GM19351 (cell line): ENCODE measurements at regions not wholly inside any gene's neighbourhood (a gene's known extent, or its start where the extent isn't known, plus 50 kb on each side); places are given as distances from the start of the nearest gene placed in this dataset.

ENCODE experiments used
- ATAC-seq: cut with Tn5 transposase; IDR thresholded peaks from one replicate; pipeline ENCODE4 v1.9.1; 2021; ENCODE audit warnings: mild to moderate bottlenecking, moderate library complexity; ENCODE audit not compliant: unreplicated experiment

DNA sequence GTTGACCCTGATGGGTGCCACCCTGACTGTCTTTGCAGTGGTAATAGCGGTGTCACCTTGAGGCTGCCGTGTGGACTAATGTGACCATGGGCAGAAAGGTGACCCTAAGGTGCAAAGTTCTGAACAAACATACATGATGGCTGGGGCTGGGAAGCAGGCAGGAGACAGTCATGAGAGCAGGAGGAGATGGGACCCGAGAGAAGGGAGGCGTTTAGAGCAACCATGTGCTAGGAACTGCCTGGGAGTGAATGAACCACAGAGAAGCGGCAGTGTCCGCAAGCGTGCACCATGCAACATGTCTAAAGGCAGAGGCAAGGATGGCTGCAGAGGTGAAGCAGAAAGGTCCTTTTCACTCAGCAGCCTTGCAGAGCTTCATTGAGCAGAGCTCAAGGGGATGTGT lies 113.1 kb upstream of the GDF10 start:
- ATAC-seq: no peak

DNA sequence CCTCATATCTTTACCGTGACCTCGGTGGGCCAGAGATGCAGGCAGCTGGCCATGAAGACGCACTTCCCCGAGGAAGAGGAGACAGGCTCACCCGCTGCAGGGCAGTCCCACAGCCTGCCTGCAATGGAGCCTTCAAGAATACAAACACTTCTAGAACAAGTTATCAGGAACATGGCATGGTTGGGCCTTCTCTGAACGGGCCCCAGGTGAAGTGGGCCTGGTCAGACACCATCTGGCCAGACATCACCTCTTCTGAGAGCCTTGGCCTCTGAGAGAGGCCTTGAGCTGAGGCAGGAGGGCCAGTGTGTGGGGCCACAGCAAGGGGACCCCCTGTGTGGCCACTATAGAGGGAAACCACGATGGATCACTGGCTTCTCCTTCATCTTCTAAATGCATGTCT lies 112.4 kb upstream of the GDF10 start:
- no peak for ATAC-seq

DNA sequence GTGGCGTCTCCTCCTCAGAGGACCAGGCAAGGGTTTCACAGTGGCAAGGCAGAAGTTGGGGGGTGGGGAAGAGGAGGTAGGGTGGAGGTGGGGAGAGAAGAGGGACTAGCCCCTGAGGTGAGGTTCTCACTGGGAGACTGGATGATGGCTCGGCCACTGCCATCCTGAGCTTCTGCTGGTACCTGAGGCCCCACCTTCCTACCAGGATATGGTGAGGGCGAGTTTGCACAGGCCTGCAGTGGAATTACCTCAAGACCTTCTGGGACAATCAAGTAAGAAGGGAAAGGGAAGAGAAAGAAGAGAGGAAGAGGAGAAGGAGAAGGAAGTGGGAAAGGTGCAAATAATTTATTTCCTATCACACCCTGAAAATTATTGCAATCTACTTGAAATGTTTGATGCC lies 111.8 kb upstream of the GDF10 start:
- no peak for ATAC-seq

DNA sequence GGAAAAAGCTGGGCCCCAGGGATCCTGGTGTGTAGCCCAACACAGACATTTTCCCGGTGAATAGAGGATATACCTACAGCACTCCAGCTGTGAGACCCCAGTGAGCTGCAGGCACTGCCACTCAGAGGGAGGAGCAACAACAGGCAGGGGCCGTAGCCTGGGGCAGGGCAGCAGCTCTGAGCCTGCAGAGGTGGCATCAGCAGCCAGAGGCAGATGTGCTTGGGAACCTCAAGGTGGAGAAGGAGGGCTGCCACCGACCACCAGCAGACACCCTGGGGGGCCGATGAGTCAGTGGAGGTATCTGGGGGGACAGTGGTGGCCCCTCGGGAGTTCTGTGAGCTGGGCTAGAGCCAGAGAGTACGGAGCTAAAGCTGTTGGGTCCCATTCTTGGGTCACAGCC lies 110.2 kb upstream of the GDF10 start:
- no peak for ATAC-seq

DNA sequence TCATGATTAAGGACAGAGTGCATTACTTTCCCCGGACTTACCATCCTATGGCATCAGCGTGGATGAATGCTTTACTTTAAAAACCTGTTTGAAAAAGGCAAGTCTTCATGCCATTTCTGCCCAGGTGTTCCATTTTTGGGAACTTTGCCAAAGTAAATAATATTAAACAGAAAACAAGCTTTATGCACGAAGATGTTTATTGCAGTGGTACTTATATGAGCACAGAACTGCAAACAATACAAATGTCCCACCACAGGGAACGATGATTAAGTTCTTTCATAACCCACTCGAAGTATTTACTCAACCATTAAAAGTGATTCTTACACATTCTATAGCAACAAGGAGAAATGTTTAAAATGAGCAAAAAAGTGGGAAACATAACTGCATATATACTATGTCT lies 109.7 kb upstream of the GDF10 start:
- no peak for ATAC-seq

DNA sequence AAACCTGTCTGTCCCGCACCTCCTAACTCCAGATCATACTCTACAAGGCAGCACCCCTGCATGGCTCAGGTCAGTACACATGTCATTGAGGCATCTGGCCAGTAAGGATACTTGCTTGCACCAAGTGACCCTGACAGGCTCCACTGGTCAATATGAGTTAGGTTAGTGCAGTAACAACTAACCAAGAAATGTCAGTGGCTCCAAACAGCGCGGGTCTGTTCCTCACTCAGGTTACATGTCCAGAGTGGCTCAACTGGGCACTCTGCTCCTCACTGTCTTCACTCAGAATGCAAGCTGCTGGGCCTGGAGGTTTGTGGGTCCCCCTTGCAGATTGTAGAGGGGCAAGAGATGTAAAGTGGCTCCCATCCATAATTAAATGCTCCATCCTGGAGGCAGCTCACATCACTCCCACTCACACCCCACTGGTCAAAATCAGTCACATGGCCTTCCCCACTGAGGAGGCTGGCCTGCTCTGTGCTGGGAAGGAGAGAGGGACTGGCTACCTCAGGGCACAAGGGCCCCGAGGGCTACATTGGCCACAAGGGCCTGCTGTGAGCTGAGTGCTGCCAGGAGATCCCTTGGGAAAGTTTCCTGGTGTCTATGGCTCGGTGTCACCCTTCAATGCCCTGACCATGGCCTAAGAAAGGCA lies 109.1 kb upstream of the GDF10 start:
- no peak for ATAC-seq

DNA sequence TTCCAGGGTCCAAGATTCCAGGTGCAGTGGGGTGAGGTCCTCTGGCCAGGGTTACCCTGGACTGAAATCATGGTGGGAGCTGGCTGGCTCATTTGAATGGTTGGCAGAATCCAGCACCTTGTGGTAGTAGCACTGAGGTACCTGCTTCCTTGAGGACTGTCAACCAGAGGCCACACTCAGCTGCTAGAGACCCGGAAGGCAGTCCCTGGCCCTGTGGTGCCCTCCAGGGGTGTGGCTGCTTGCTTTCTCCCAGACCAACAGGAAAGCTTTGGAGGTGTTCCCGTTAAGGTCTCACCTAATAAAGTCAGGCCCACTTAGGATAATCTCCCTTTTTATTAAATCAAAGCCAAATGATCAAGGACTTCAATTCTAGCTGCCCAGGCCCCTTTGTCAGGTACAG lies 107.7 kb upstream of the GDF10 start:
- ATAC-seq: no peak

DNA sequence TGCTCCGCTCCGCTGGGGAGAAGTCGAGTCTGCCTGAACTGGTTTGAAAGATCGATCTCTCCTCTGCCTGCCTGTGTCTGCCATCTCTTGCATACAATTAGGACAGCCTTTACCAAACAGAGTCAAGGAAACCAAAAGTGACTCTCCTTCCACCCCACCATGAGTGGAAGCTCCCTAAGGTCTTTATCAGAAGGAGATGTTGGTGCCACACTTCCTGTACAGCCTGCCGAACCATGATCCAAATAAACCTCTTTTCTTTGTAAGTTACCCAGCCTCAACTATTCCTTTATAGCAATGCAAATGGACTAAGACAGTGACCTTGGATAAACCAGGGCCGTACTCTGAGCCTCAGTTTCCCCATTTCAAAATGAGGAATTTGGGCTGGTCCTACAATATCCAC lies 106.3 kb upstream of the GDF10 start:
- no peak for ATAC-seq

DNA sequence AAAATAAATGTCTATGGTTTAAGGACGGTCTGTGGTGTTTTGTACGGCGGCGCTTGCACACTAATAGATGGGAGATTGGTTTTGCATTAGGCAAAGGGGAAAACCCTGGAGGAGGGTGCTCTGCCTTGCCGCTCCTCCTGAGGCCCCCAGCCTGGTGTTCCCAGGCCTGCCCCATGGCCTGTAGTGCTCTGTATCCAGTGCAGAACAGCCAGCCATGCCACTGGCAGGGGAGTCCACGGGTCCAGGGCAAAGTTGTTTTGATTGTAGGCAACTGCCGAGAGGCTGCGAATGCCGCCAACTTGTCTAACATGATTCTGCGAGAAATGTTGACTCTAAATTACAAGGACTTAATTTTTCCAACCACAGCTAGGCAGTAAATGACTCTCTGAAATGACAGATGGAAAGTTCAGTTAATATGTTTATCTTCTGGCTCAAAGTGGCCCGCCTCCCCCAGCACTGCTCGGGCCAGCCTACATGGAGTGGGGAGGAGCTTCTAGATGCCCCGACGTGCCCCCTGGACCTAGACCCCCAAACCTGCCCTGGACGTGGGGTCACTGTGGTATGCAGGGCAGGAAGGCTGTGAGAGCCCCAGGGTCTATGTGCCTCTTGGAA lies 104.6 kb upstream of the GDF10 start:
- no peak for ATAC-seq

DNA sequence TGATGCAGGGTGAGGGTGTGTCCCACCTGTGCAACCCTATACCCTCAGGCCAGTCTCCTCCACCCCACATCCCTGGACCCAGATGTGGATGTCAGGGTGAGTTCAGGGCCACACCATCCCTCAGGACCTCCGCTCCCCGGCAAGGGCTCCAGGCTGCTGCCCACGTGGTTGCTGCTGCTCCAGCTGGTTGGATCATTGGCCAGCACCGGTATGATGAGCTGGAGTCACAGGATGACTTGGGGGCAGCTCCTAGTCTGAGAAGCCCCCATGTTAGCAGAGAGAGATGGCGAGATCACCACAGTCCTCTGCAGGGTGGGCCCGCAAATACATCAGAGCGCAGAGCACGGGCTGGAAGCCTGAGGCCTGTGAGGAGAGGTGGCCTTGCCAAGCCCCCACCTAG lies 103.3 kb upstream of the GDF10 start:
- no peak for ATAC-seq

DNA sequence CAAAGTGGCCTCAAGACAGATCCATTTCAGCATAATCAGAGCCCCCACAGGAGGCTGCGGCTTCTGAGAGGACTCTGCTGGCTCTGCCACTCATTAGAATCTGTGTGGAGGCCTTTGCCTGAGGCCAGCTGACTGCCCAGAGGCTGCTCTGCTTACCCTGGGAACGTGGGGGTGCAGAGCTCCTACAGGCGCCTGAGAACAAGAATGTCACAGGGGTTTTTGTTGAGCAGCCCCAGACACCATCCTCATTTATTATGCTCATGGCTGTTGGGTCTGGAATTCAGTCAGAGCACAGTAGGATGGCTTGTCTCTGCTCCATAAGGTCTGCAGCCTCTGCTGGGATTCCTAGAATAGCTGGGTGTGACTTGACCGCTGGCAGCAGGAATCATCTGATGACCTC lies 101.8 kb upstream of the GDF10 start:
- no peak for ATAC-seq

DNA sequence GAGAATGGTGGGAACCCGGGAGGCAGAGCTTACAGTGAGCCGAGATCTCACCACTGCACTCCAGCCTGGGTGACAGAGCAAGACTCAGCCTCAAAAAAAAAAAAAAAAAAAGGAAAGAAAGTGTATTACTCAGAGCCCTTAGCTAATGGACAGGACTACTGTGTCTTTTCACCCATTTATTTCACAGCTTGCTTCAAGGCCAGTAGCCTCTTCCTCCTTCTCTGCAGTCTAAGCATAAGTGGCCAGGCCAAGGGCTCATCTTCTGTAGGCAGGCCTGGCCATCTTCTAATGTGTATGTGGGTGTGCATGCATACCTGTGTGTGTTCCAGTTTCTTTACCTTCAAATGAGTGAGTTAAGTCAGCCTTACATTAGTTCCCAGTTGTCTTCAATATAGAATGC lies 94.8 kb upstream of the GDF10 start:
- ATAC-seq: no peak

DNA sequence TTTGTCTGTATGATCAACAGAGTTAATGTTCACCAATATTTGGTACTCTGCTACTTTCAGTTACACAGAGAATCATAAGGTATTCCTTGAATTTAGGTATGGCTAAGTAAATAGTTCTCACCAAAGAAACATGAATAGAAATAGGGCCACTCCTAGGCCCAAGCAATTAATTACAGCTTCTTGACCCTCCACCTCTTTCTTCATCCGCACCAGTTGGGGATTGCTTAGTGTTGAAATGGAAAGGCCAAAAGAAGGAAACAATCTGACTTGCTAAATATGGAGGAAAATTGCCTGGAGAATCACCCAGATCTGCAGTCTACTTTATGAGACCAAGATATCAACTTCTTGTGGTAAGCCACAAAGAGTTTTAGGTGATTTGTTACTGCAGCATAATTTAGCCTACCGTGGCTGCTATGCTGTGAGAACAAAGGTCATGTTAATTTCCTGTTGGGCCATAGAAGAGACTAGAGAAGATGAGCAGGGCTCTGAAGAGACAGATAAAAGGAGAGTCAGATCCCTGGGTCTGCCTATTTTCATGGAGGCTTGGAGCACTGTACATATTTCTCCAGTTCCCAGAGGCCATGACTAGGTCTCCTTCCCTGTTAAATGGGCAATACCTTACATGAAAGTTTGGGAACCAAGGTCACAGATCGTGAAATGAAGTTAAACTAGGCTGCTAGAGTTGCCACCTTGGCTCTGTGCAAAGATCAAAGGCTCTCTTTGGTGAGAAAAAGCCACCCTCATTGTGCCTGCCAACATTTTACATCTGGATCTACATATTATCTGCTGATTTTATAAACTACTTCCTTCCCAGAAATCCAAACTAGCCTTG lies 93.3 kb upstream of the GDF10 start:
- ATAC-seq: no peak

DNA sequence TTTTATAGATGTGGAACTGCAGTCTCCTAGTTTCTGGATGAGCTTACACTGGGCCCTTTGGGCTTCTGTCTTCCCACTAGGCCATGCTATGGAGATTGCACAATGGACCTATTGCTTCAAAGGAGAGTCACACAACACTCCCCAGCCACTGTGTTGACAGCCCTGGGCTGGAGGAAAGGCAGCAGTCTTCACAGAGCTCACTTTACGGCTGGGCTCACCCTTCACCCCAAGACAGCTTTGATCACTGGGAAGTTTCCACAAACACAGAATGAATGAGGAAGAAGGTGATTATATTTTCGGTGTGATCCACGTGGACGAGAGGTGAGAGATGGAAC lies 92.7 kb upstream of the GDF10 start:
- ATAC-seq: no peak

DNA sequence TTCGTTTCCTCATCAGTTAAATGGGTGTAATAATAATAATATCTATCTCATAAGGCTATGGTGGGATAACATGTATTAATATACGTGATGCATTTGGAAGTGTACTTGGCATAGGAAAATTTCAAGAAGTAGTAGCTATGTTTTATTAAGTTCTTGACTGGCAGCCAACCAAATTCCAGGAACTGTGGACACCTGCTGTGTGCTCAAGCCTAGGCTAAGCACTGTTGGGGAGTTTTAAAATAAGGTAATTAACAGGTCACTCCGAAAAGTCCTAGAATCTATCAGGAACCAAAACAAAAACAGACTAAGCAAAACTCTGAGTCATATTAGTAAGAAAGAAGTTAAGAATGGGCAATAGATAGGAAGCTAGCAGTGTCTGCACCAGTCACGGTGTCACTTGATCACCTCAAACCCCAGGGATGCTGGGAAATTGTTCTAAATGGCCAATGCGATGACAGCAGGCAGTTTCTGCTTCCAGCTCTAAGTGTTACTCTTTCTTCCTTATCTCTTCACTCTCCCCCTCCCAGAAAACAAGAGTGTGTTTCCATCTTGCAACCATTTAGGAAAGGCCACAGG lies 92.0 kb upstream of the GDF10 start:
- ATAC-seq: no peak

DNA sequence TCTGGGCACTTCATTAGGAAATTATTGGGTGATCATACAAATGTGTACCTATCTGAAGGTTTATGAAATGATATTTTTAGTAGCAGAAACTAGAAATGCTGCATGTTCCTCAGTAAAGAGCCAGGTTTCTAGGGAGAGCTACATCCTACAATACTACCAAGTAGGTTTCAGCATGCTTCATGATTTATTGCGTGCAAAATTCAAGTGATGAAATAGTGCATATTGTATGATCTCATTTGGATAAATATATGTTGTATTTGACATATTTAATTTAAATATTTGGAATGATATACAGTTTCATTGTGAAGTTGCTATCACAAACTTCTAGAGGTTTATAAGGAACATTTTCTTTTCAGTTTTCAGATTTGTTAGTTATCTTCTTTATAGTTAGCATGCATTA lies 90.5 kb upstream of the GDF10 start:
- ATAC-seq: no peak

DNA sequence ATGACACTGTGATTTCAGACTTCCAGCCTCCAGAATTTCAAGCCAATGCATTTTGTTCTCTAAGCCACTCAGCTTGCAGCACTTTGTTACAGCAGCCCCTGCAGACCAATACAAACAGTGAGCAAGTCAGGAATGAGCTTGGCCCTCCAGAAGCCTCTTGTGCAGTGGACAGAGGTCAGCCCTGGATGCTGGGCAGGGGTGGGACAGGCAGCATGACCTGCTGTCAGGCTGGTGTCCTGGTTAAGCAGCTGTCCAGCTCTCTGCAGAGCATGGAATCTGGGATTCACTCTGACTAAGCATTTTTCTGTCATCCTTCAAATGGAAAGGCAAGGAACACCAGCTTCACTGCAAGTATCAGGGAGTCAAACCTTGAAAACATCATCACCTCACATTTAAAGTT lies 85.5 kb upstream of the GDF10 start:
- ATAC-seq: no peak

DNA sequence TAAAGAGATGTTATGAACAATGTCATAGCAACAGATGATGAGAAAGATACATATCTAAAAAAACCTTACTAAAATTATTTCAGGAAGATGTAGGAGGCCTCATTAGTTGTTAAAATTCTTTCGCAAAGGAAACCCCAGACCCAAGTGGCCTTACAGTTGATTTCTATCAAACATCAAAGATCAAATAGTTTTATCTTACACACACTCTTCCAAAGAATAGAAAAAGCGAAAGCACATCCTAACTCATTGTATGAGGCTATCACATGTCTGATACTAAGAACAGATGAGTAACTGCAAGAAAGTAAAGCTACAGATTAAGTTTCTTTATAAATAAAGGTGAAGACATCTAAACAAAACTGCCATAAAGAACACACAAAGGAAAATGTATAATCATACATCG lies 82.9 kb upstream of the GDF10 start:
- ATAC-seq: no peak

DNA sequence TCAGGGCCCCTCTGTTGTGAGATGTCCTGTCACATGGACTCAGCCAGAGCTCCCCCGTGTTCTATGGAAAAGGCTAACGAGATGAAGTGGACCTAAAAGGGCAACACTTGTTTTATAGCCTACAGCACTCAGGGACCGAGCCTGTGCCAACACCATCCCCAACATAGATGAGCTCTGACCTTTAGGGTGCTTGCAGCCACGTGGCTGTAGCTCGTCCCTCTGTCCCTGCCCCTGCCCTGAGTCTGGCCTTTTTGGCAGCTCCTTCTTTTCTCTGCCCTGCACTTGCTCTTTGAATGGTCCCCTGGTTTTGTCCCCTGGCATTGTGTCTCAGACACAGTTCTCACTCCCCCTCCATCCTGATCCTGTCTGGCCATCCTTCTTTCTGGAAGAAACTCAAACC lies 81.2 kb upstream of the GDF10 start:
- no peak for ATAC-seq

DNA sequence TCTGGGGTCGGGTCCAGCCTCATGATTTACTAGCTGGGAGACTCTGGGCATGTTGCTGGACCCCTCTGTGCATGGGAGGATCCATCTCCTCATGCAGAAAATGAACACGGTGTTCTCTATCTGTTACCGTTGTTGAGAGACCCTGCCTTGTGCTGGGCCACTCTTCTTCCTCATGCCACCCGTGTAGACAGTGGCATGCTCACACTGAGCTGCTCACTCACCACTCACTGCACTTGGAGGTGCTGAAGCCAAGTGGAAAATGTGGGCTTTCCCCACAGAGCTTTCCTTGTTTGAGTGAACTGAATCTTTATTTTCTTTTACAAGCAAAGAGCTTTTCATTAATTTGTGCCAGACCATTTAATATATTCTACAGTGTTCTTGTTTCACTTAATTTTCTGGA lies 77.5 kb upstream of the GDF10 start:
- no peak for ATAC-seq

DNA sequence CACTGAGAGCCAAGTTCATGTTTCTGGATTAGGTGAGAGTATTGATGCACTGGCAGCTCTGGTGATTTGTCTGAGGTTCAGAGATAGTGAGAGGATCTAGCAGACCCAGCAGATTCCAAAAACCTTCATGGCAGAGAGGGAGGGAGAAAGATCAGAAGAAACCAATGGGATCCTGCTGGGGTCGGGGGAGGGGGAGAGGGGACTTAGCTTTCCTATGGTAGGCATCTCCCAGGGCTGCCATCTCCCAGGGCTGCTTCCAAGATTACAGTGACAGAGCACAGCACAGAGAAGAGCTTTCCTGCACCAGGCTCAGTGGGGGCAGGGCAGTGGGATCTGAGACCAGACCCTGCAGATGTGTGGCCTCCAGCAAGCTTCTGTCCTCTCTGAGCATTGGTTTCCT lies 76.8 kb upstream of the GDF10 start:
- ATAC-seq: no peak

DNA sequence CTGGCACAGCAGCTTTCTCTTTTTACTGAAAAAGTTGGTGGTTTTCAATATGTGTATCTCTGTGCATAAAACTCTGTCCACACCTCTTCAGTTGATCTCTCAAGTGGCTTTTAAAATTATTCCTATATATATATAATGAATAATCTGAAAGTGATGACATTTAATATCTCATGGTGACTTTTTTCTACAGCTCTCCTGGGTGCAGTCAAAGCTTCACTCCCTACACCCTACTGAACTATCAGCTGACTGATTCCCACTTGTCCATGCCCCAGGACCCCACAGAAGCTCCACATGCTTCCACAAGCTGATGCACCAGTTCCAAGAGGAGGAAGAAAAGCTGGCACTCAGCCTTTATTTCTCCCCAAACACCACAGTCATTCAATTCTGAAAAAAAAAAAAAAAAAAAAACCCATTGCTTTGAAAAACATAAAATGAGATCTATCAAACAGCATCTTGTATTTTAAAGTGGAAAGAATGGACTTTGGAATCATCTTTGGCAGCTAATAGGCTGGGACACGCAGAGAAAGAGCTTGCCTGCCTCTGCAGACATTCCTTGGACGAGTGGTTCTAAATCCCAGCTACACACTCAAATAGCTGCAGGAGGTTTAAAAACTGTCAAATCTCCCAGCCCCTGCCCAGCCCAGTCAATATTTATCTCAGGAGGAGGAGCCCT lies 75.3 kb upstream of the GDF10 start:
- no peak for ATAC-seq
